AG04450 (cell line): ENCODE measurements at regions not wholly inside any gene's neighbourhood (a gene's known extent, or its start where the extent isn't known, plus 50 kb on each side); places are given as distances from the start of the nearest gene placed in this dataset.

ENCODE experiments used
- CTCF ChIA-PET: fragments of 300-600, 350-600 bp; formaldehyde crosslinking; extraction: SDS; loops from one replicate; lab custom pipeline; 2022; ENCODE audit warnings: antibody characterized with exemption, inconsistent platforms; lab: Charles Lee
- POLR2A ChIA-PET: fragments of 350-600 bp; formaldehyde crosslinking; extraction: SDS; loops from one replicate; lab custom pipeline; 2021; ENCODE audit warnings: antibody characterized with exemption, inconsistent platforms; lab: Yijun Ruan, JAX
- DNase-seq: peaks from one replicate; pipeline ENCODE4 v3.0.0-alpha.2; 2011; ENCODE audit warnings: low read depth, low spot score
- H3K27ac ChIP-seq: one replicate; pipeline ENCODE4 v1.5.1; 2012; ENCODE audit warnings: low read depth, low read length, control low read depth
- H3K27me3 ChIP-seq: one replicate; pipeline ENCODE4 v1.6.0; 2012; ENCODE audit warnings: low read length; ENCODE audit not compliant: control insufficient read depth, insufficient read depth
- H3K4me3 ChIP-seq: 2 replicates; pipeline ENCODE4 v1.5.1; 2011; ENCODE audit warnings: mild to moderate bottlenecking, low read depth, low read length, control low read depth
- H3K9me3 ChIP-seq: 2 replicates; pipeline ENCODE4 v1.5.1; 2012; ENCODE audit warnings: low read length; ENCODE audit not compliant: control insufficient read depth, insufficient read depth
- CTCF ChIP-seq: IDR thresholded peaks from 2 replicates; pipeline ENCODE4 v1.5.1; 2011; ENCODE audit warnings: low read depth, low read length, control low read depth, inconsistent platforms

- DNase-seq, result peak; percentile 54
- ChIA-PET POLR2A (interaction anchor here (0.5 kb wide), 1 partner anchor 33 kb away, joined by 8 read pairs; no protein-coding TSS in a partner anchor), CTCF (interaction anchor here (0.7 kb wide), 1 partner anchor 22 kb away, joined by 3 read pairs; no protein-coding TSS in a partner anchor)
- Histone ChIP-seq H3K27me3 (no peaks in the 10 kb centered on the region), H3K27ac (no peak overlapping the region), H3K9me3 (no peaks in the 10 kb centered on the region), H3K4me3 (no peak overlapping the region)
- TF ChIP-seq CTCF, result no peak
Observed at GRCh38 chr13:73138638-73139491, 80.1 kb downstream of the KLF5 start.

- H3K27me3 ChIP-seq, result no peaks in the 10 kb centered on the region
- ChIA-PET POLR2A (no interaction called here), CTCF (no interaction called here)
- no peak overlapping the region for H3K4me3 ChIP-seq
- H3K27ac ChIP-seq, result no peak overlapping the region
- no peaks in the 10 kb centered on the region for H3K9me3 ChIP-seq
- peak; percentile 43 for DNase-seq
- TF ChIP-seq CTCF, result no peak
Observed at GRCh38 chr13:73138276-73138637, 79.5 kb downstream of the KLF5 start.

GRCh38 chr13:73136776-73137175 lies 78.0 kb downstream of the KLF5 start:
- no peaks in the 10 kb centered on the region for H3K27me3 ChIP-seq
- no peak overlapping the region for H3K4me3 ChIP-seq
- no peak for TF ChIP-seq CTCF
- DNase-seq, result no peak
- ChIA-PET CTCF (no interaction called here), POLR2A (interaction anchor here (0.9 kb wide), 1 partner anchor 77 kb away, joined by 11 read pairs; no protein-coding TSS in a partner anchor)
- H3K9me3 ChIP-seq, result no peaks in the 10 kb centered on the region
- no peak overlapping the region for H3K27ac ChIP-seq

- no peak overlapping the region for H3K27ac ChIP-seq
- no peaks in the 10 kb centered on the region for H3K9me3 ChIP-seq
- no peak overlapping the region for H3K4me3 ChIP-seq
- ChIA-PET CTCF (no interaction called here), POLR2A (no interaction called here)
- no peak for DNase-seq
- TF ChIP-seq CTCF, result no peak
- H3K27me3 ChIP-seq, result no peaks in the 10 kb centered on the region
Observed at GRCh38 chr13:73133531-73133930, 74.7 kb downstream of the KLF5 start.

- TF ChIP-seq CTCF, result no peak
- Histone ChIP-seq H3K9me3 (no peaks in the 10 kb centered on the region), H3K4me3 (no peak overlapping the region), H3K27me3 (no peaks in the 10 kb centered on the region), H3K27ac (no peak overlapping the region)
- no peak for DNase-seq
- CTCF ChIA-PET, result no interaction called here
- POLR2A ChIA-PET, result interaction anchor here (0.9 kb wide), 1 partner anchor 73 kb away, joined by 5 read pairs; the partner anchor contains the start of gene KLF5
Observed at GRCh38 chr13:73131247-73131646, 72.4 kb downstream of the KLF5 start.
